HFFc6 (cell line): ENCODE measurements at regions not wholly inside any gene's neighbourhood (a gene's known extent, or its start where the extent isn't known, plus 50 kb on each side); places are given as distances from the start of the nearest gene placed in this dataset.
"Not testable (repeated sequence)": the region's sequence is repeated elsewhere in the genome, so short reads cannot be mapped to it uniquely, and the experiment has no call there.

Experiments used
- DNase-seq: peaks from one replicate; pipeline ENCODE4 v3.0.0-alpha.2; 2018
- H3K27ac Mint-ChIP-seq: 2 replicates; pipeline ENCODE4 v1.8.0; 2020; ENCODE audit warnings: mild to moderate bottlenecking, mixed read lengths
- H3K27me3 Mint-ChIP-seq: 2 replicates; pipeline ENCODE4 v1.8.0; 2021; ENCODE audit warnings: mild to moderate bottlenecking, moderate library complexity, mixed read lengths; ENCODE audit not compliant: insufficient read depth
- H3K36me3 Mint-ChIP-seq: 2 replicates; pipeline ENCODE4 v1.8.0; 2021; ENCODE audit warnings: low read depth, mixed read lengths
- H3K4me1 Mint-ChIP-seq: 2 replicates; pipeline ENCODE4 v1.8.0; 2020; ENCODE audit warnings: low read depth, mixed read lengths
- H3K4me3 Mint-ChIP-seq: 2 replicates; pipeline ENCODE4 v1.8.0; 2020; ENCODE audit warnings: mild to moderate bottlenecking, moderate library complexity, mixed read lengths
- H3K9me3 Mint-ChIP-seq: 2 replicates; pipeline ENCODE4 v1.8.0; 2020; ENCODE audit warnings: mild to moderate bottlenecking, mixed read lengths
- CTCF ChIP-seq: fragments of 200-600 bp; sonication (generic); IDR thresholded peaks from 2 replicates; pipeline ENCODE4 v1.5.0; 2021; ENCODE audit warnings: antibody characterized with exemption, mild to moderate bottlenecking

GRCh38 chr10:125591886-125592285 lies 91.1 kb downstream of the TEX36 start:
- peaks cover 11% of the 10 kb centered on the region for H3K27me3 Mint-ChIP-seq
- H3K36me3 Mint-ChIP-seq, result no peaks in the 10 kb centered on the region; the same call in 1 of the 2 replicates

GRCh38 chr10:125588738-125589137 lies 94.2 kb downstream of the TEX36 start:
- H3K27ac Mint-ChIP-seq, H3K9me3 Mint-ChIP-seq, H3K4me3 Mint-ChIP-seq, H3K36me3 Mint-ChIP-seq, H3K4me1 Mint-ChIP-seq, DNase-seq: not testable (repeated sequence)
- H3K27me3 Mint-ChIP-seq, result peaks cover 16% of the 10 kb centered on the region

More at GRCh38 chr10:125591886-125592285, 91.1 kb downstream of the TEX36 start:
- H3K9me3 Mint-ChIP-seq, result peaks cover 16% of the 10 kb centered on the region
- no peaks in the 10 kb centered on the region for H3K4me1 Mint-ChIP-seq
- DNase-seq, result no peak
- H3K27ac Mint-ChIP-seq, result no peak overlapping the region
- H3K4me3 Mint-ChIP-seq, result no peak overlapping the region
- no peak for TF ChIP-seq CTCF

- no peak overlapping the region for H3K27ac Mint-ChIP-seq
- no peak for DNase-seq
Observed at GRCh38 chr10:125584954-125585353, 98.0 kb downstream of the TEX36 start.

GRCh38 chr10:125578658-125579315 lies 104.2 kb downstream of the TEX36 start:
- peaks cover 10% of the 10 kb centered on the region; the same call in 1 of the 2 replicates for H3K27me3 Mint-ChIP-seq
- TF ChIP-seq CTCF, result no peak
- no peaks in the 10 kb centered on the region for H3K36me3 Mint-ChIP-seq
- H3K9me3 Mint-ChIP-seq, result peaks cover 10% of the 10 kb centered on the region
- DNase-seq, result peak; percentile 2
- no peaks in the 10 kb centered on the region for H3K4me1 Mint-ChIP-seq
- H3K4me3 Mint-ChIP-seq, result no peak overlapping the region
- no peak overlapping the region for H3K27ac Mint-ChIP-seq

More at GRCh38 chr10:125584954-125585353, 98.0 kb downstream of the TEX36 start:
- no peak overlapping the region for H3K4me3 Mint-ChIP-seq
- TF ChIP-seq CTCF, result no peak
- H3K27me3 Mint-ChIP-seq, result peaks cover 13% of the 10 kb centered on the region
- no peaks in the 10 kb centered on the region for H3K4me1 Mint-ChIP-seq
- peaks cover under 1% of the 10 kb centered on the region; the same call in 1 of the 2 replicates for H3K9me3 Mint-ChIP-seq
- H3K36me3 Mint-ChIP-seq, result no peaks in the 10 kb centered on the region

GRCh38 chr10:125575843-125576242 lies 107.1 kb downstream of the TEX36 start:
- H3K4me3 Mint-ChIP-seq, result no peak overlapping the region
- peaks cover 10% of the 10 kb centered on the region; the same call in 1 of the 2 replicates for H3K27me3 Mint-ChIP-seq
- peaks cover 10% of the 10 kb centered on the region for H3K9me3 Mint-ChIP-seq
- no peaks in the 10 kb centered on the region for H3K36me3 Mint-ChIP-seq
- no peak for DNase-seq
- H3K27ac Mint-ChIP-seq, result no peak overlapping the region
- H3K4me1 Mint-ChIP-seq, result no peaks in the 10 kb centered on the region
- TF ChIP-seq CTCF, result no peak

DNA sequence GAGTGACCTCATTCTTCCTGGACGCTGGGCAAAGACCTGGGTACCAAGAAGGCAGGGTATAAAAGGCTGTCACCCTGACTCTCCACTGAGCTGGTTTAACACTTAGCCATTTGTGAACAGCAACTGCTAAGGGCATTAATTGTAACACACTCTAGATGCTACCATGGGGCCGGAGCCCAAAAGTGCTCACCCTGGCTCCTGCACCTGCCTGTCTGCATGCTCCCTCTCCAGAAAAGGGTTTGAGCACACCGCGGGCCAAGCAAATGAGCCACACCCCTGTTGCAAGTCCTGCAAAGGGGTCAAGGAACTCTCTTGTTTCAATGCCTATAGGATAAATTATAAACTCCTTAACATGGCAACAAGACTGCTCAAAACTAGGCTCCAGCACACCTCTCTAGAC lies 114.8 kb downstream of the TEX36 start:
- TF ChIP-seq CTCF, result no peak
- H3K4me1 Mint-ChIP-seq, result no peaks in the 10 kb centered on the region
- H3K4me3 Mint-ChIP-seq, result no peak overlapping the region
- no peaks in the 10 kb centered on the region for H3K36me3 Mint-ChIP-seq
- no peak overlapping the region for H3K27ac Mint-ChIP-seq
- no peak for DNase-seq
- H3K9me3 Mint-ChIP-seq, result no peaks in the 10 kb centered on the region
- H3K27me3 Mint-ChIP-seq, result peaks cover 3% of the 10 kb centered on the region; the same call in 1 of the 2 replicates
